Brain microvascular endothelial cell (primary cell): ENCODE measurements at regions not wholly inside any gene's neighbourhood (a gene's known extent, or its start where the extent isn't known, plus 50 kb on each side); places are given as distances from the start of the nearest gene placed in this dataset.

ENCODE experiments used
- DNase-seq: peaks from one replicate; pipeline ENCODE4 v3.0.0-alpha.2; 2020
- H3K27ac ChIP-seq: fragments of 250-450 bp; sonication (Bioruptor Pico); 2 replicates; pipeline ENCODE4 v1.5.1; 2020; ENCODE audit warnings: mild to moderate bottlenecking, moderate library complexity
- H3K27me3 ChIP-seq: fragments of 250-450 bp; sonication (Bioruptor Pico); replicated peaks from 2 replicates; pipeline ENCODE4 v1.5.1; 2020; ENCODE audit warnings: mild to moderate bottlenecking
- H3K36me3 ChIP-seq: fragments of 250-450 bp; sonication (Bioruptor Pico); replicated peaks from 2 replicates; pipeline ENCODE4 v1.5.1; 2020; ENCODE audit warnings: mild to moderate bottlenecking
- H3K4me3 ChIP-seq: 2 replicates; pipeline ENCODE4 v1.5.1; 2011; ENCODE audit warnings: low read depth, mild to moderate bottlenecking, control low read depth, low read length, moderate library complexity
- in situ Hi-C: cut with HindIII; loops from 2 replicates; pipeline ENCODE4 v1.10.0; 2017; ENCODE audit warnings: low sequenced_read_pairs, low pct_ligation_motif_present
- TF ChIP-seq, protein P1 (sequence below): IDR thresholded peaks from 2 replicates; pipeline ENCODE4 v1.5.1; 2011; ENCODE audit warnings: low read depth, mild to moderate bottlenecking, moderate library complexity, low read length, control low read depth, inconsistent platforms; ENCODE audit errors: missing control alignments

DNA sequence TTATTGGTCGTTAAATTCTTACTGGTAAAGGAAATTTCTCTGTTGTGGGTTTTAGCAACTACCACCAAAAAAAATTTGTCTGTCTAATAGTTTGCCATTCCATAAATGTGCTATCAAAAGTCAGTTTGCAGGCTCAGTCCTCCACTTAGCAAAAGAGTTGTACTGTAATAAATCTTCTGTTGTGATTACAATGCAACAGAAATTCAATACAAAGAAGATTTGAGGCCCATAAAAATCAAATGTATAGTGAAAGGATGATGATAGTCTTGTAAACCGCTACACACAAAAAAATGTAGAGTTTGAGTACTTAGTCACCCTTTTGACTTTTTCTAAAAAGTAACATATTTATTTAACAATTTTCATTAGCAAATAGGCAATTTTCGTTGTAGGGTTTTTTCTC, 251.7 kb downstream of the VGLL3 start:
- no peak overlapping the region for H3K27ac ChIP-seq
- H3K4me3 ChIP-seq: no peak overlapping the region
- TF ChIP-seq, protein P1, sequence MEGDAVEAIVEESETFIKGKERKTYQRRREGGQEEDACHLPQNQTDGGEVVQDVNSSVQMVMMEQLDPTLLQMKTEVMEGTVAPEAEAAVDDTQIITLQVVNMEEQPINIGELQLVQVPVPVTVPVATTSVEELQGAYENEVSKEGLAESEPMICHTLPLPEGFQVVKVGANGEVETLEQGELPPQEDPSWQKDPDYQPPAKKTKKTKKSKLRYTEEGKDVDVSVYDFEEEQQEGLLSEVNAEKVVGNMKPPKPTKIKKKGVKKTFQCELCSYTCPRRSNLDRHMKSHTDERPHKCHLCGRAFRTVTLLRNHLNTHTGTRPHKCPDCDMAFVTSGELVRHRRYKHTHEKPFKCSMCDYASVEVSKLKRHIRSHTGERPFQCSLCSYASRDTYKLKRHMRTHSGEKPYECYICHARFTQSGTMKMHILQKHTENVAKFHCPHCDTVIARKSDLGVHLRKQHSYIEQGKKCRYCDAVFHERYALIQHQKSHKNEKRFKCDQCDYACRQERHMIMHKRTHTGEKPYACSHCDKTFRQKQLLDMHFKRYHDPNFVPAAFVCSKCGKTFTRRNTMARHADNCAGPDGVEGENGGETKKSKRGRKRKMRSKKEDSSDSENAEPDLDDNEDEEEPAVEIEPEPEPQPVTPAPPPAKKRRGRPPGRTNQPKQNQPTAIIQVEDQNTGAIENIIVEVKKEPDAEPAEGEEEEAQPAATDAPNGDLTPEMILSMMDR: no peak
- H3K36me3 ChIP-seq: no peaks in the 10 kb centered on the region
- in situ Hi-C loops: no loop called here
- no peak for DNase-seq
- no peaks in the 10 kb centered on the region for H3K27me3 ChIP-seq

DNA sequence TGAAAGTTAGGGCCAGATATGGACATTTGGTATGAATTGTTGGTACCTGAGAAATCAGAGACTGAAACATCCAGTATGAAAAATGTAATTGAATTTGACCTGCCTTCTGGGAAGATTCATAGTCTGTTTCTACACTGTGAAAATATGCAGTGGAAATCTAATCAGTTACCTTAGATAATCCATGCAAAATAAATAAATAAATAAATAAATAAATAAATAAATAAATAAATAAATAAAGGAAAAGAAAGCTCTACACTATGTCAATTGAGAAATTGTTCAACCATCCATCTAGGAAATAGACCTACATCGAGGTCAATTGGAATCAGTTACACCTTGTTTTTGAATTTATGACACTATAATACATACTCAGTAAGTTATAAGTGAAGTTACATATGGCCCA, 252.3 kb downstream of the VGLL3 start:
- Histone ChIP-seq H3K36me3 (no peaks in the 10 kb centered on the region), H3K27me3 (no peaks in the 10 kb centered on the region), H3K4me3 (no peak overlapping the region), H3K27ac (no peak overlapping the region)
- TF ChIP-seq, protein P1: no peak
- DNase-seq: no peak
- in situ Hi-C loops: no loop called here

DNA sequence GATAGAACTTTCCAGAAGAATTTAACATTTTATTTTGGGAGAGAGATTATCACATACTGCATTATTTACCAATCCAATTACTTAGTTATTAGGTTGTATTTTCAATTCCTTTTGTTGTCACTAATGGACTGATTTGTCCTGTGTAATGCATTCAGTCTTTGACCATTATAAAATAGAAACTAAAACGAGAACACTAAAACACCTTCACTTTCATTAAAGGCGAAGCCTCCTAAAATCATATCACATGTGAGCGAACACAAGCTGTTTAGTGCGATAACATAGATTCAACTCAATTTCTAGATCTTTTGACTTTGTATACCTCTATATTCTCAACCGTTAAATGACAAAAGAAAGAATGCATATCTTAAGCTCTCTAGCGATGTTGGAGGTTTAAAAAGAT, 253.4 kb downstream of the VGLL3 start:
- Histone ChIP-seq H3K36me3 (no peaks in the 10 kb centered on the region), H3K4me3 (no peak overlapping the region), H3K27me3 (no peaks in the 10 kb centered on the region), H3K27ac (no peak overlapping the region)
- no peak for DNase-seq
- TF ChIP-seq, protein P1: no peak
- in situ Hi-C loops: no loop called here

DNA sequence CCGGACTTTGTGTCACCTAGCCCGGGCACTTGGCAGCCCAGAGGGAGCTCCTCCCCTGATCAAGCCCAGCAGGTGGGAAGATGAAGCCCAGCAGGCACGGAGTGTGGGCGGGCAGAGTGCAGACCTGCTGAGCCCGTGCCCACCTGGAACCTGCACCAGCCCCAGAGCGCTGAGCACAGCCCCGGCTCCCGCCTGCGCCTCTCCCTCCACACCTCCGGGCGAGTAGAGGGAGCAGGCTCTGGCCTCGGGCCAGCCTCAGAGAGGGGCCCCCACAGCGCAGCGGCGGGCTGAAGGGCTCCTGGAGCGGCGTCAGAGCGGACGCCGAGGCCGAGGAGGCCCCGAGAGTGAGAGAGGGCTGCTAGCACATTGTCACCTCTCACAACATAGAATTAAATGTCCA, 257.7 kb downstream of the VGLL3 start:
- DNase-seq: no peak
- Histone ChIP-seq H3K4me3 (no peak overlapping the region), H3K27me3 (no peaks in the 10 kb centered on the region), H3K36me3 (no peaks in the 10 kb centered on the region), H3K27ac (no peak overlapping the region)
- TF ChIP-seq, protein P1: no peak
- in situ Hi-C loops: no loop called here

DNA sequence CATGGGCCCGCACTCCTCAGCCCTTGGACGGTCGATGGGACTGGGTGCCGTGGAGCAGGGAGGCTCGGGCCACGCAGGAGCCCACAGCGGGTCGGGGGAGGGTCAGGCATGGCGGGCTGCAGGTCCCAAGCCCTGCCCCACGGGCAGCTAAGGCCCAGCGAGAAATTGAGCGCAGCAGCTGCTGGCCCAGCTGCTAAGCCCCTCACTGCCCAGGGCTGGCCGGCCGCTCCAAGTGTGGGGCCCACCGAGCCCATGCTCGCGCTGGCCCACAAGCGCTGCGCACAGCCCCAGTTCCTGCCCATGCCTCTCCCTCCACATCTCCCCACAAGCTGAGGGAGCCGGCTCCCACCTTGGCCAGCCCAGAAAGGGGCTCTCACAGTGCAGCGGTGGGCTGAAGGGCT, 259.4 kb downstream of the VGLL3 start:
- H3K4me3 ChIP-seq: no peak overlapping the region
- no peak for DNase-seq
- in situ Hi-C loops: no loop called here

DNA sequence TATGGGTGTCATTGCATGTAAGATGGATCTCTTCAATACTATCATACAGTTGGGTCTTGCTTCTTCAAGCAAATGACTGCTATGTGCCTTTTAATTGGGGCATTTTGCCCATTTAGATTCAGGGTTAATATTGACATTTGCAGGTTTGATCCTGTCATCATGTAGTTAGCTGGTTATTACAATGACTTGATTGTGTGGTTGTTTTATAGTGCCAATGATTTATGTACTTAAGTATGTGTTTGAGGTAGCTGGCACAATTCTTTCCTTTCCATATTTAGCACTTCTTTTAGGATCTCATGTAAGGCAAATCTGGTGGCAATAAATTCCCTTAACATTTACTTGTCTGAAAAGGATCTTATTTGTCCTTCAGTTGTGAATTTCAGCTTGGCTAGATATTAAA, 267.5 kb downstream of the VGLL3 start:
- Histone ChIP-seq H3K4me3 (no peak overlapping the region), H3K27me3 (no peaks in the 10 kb centered on the region), H3K27ac (no peak overlapping the region), H3K36me3 (no peaks in the 10 kb centered on the region)
- in situ Hi-C loops: no loop called here
- TF ChIP-seq, protein P1: no peak
- no peak for DNase-seq

More for the DNA sequence above, 259.4 kb downstream of the VGLL3 start:
- TF ChIP-seq, protein P1: no peak
- Histone ChIP-seq H3K36me3 (no peaks in the 10 kb centered on the region), H3K27me3 (no peaks in the 10 kb centered on the region), H3K27ac (no peak overlapping the region)
